Body of pancreas (tissue), 4 donors: ENCODE measurements at regions not wholly inside any gene's neighbourhood (a gene's known extent, or its start where the extent isn't known, plus 50 kb on each side); places are given as distances from the start of the nearest gene placed in this dataset.

Experiments used
- ATAC-seq: fragments of 150-250 bp; one replicate; pipeline ENCODE4 v1.9.1; 2016
- DNase-seq, 4 donors: peaks; one replicate each; pipeline ENCODE4 v3.0.0-alpha.2; 2019
- H3K27ac ChIP-seq, 4 donors: fragments of 200-600 bp; sonication (generic); 1 replicate in 3 of 4; 2 replicates in 1 of 4; pipeline versions ENCODE4 v1.5.1 to v1.6.1; 2016 to 2019; ENCODE audit warnings: mild to moderate bottlenecking in 1 of 4, mixed read lengths in 1 of 4, moderate library complexity in 1 of 4
- H3K27me3 ChIP-seq, 2 donors: fragments of 200-600 bp; sonication (generic); one replicate each; pipeline ENCODE4 v1.6.0; 2016; ENCODE audit warnings: mild to moderate bottlenecking in 1 of 2
- H3K36me3 ChIP-seq, 2 donors: fragments of 200-600 bp; sonication (generic); replicated peaks in 1 of 2; 2 replicates each; pipeline ENCODE4 v1.5.1; 2016; ENCODE audit warnings: low read depth in 2 of 2; ENCODE audit not compliant: insufficient read depth in 1 of 2
- H3K4me1 ChIP-seq: fragments of 200-600 bp; sonication (generic); one replicate; pipeline ENCODE4 v1.6.0; 2016
- H3K4me3 ChIP-seq, 2 donors: fragments of 200-600 bp; sonication (generic); 1 replicate in 1 of 2; 2 replicates in 1 of 2; pipeline ENCODE4 v1.5.1; 2016 to 2019
- H3K9me3 ChIP-seq, 3 donors: fragments of 200-600 bp; sonication (generic); 1 replicate in 2 of 3; 2 replicates in 1 of 3; pipeline ENCODE4 v1.5.1; 2016
- CTCF ChIP-seq, 7 experiments: fragments of 450-650 bp in 4 of 7; fragments of 200-600 bp in 3 of 7; sonication (generic) in 3 of 7; IDR thresholded peaks; one replicate each; pipeline ENCODE4 v1.5.1; 2016 to 2019; ENCODE audit warnings: antibody characterized with exemption in 7 of 7
- POLR2A ChIP-seq, 3 donors: fragments of 450-650 bp; IDR thresholded peaks; one replicate each; pipeline ENCODE4 v1.6.1; 2016; ENCODE audit warnings: antibody characterized with exemption in 3 of 3, mild to moderate bottlenecking in 2 of 3
- WGBS, 2 donors: methylation state at CpG; one replicate each; pipeline ENCODE4 v1.1.5; 2017; 5-methylcytosine and 5-hydroxymethylcytosine counted together
- intact Hi-C: fragments of 100-400 bp; cut with DNase I; formaldehyde crosslinking; loops from one replicate; pipeline ENCODE4 v1.15.1; 2023

DNA sequence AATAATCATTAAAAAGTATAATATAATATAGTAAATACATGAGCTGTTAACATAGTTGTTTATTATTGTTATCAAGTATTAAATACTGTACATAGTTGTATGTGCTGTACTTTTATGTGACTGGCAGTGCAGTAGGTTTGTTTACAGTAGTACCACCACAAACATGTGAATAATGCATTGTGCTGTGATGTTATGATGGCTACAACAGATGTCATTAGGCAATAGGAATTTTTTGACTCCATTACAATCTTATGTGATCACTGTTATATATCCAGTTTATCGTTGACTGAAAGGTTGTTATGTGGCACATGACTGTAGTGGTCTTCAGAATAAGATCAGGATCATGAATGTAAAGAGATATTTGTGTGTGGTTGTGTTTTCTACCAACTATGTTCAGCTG lies 577.8 kb downstream of the JRKL start:
- TF ChIP-seq POLR2A (IDR thresholded peaks at IDR 0.05) (no peak), CTCF (IDR thresholded peaks at IDR 0.05) (no peak)
- Histone ChIP-seq H3K27ac (no peak overlapping the region), H3K36me3 (no peaks in the 10 kb centered on the region), H3K4me1 (no peaks in the 10 kb centered on the region), H3K9me3 (no peaks in the 10 kb centered on the region), H3K27me3 (no peaks in the 10 kb centered on the region), H3K4me3 (no peak overlapping the region)
- ATAC-seq: no peak
- no peak for DNase-seq
- WGBS, 2 donors: 24 to 54% methylated on average over 1 of the region's 1 CpG
- intact Hi-C loops: no loop called here

DNA sequence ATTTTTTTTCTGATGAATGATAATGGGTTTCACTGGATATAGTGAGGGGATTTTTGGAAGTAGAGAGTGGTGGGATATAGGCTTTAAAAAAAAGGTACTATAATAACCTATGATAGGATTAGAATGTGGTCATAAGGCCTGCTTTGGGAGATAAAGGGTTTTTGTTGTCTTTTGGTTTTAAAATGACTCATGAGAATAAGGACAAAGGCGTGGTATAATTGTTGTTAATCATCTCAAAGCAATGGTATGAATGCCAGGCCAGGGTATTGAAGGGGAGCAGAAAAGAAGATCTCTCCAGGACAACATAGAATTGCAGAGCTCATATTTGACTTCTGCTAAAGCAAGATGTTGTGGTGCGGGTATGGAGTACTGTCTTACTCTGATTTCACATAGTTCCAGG lies 579.4 kb downstream of the JRKL start:
- Histone ChIP-seq H3K9me3 (no peaks in the 10 kb centered on the region), H3K4me3 (no peak overlapping the region), H3K36me3 (no peaks in the 10 kb centered on the region), H3K27ac (no peak overlapping the region), H3K27me3 (no peaks in the 10 kb centered on the region), H3K4me1 (no peaks in the 10 kb centered on the region)
- ATAC-seq (no peak), DNase-seq (no peak)
- 44 to 59% methylated on average over 2 of the region's 2 CpGs for WGBS, 2 donors
- intact Hi-C loops: no loop called here
- TF ChIP-seq CTCF (IDR thresholded peaks at IDR 0.05): no peak
- no peak for TF ChIP-seq POLR2A (IDR thresholded peaks at IDR 0.05)

DNA sequence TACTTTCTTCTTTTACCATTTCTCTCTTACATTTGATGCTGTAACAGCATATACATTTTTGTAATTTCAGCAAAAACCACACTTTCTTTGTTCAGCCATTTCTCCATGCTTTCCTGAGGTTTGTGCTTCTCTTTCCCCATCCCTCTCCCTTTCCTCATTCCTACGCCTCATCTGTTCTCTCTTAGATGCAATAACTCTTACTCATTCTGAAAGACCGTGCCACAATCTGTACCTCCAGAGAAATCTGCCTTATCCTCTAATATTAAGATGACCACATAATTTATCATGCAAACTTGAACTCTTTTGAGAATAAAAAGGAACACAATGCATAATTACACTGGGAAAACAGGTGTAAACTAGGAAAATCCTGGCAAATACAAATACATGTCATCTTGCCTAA lies 588.9 kb downstream of the JRKL start:
- 64 to 69% methylated on average over 2 of the region's 2 CpGs for WGBS, 2 donors
- H3K27ac ChIP-seq: no peak overlapping the region
- ATAC-seq (no peak), DNase-seq (no peak)
- intact Hi-C loops: no loop called here
- no peaks in the 10 kb centered on the region for H3K27me3 ChIP-seq
- H3K4me1 ChIP-seq: no peaks in the 10 kb centered on the region
- no peaks in the 10 kb centered on the region for H3K36me3 ChIP-seq
- TF ChIP-seq CTCF (IDR thresholded peaks at IDR 0.05): no peak
- TF ChIP-seq POLR2A (IDR thresholded peaks at IDR 0.05): no peak
- no peaks in the 10 kb centered on the region for H3K9me3 ChIP-seq
- no peak overlapping the region for H3K4me3 ChIP-seq

GRCh38 chr11:96986516-96986915 lies 596.7 kb downstream of the JRKL start:
- DNase-seq: no peak
- H3K4me3 ChIP-seq: no peak overlapping the region
- no peaks in the 10 kb centered on the region for H3K27me3 ChIP-seq
- H3K9me3 ChIP-seq: no peaks in the 10 kb centered on the region
- ATAC-seq: no peak
- intact Hi-C loops: no loop called here
- H3K4me1 ChIP-seq: no peaks in the 10 kb centered on the region
- H3K36me3 ChIP-seq: no peaks in the 10 kb centered on the region
- H3K27ac ChIP-seq: no peak overlapping the region
- WGBS, 2 donors: 79 to 94% methylated on average over 1 of the region's 1 CpG
- TF ChIP-seq CTCF (IDR thresholded peaks at IDR 0.05) (no peak), POLR2A (IDR thresholded peaks at IDR 0.05) (no peak)

DNA sequence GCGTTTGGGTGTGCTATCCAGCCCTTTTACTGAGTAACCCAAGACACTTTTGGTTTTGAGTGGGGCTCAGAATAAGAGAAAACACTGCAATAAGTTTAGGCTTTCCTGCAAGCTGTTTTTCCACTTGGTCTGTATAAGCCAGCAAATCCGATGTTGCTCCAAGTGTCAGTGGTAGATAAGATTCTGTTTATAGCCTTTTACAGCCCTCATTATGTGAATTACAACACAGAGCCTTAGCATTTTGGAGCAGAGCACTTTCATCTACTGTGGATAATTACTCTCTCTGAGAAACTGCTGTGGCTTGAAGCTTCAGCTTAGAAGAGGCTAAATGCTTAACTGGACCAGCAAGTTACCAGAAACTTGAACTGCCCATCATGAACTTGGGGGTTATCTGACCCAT lies 601.1 kb downstream of the JRKL start:
- intact Hi-C loops: no loop called here
- Histone ChIP-seq H3K27ac (no peak overlapping the region), H3K9me3 (no peaks in the 10 kb centered on the region), H3K4me3 (no peak overlapping the region), H3K27me3 (no peaks in the 10 kb centered on the region), H3K36me3 (no peaks in the 10 kb centered on the region), H3K4me1 (no peaks in the 10 kb centered on the region)
- 30 to 36% methylated on average over 2 of the region's 2 CpGs for WGBS, 2 donors
- ATAC-seq (no peak), DNase-seq (no peak)
- TF ChIP-seq CTCF (IDR thresholded peaks at IDR 0.05) (no peak), POLR2A (IDR thresholded peaks at IDR 0.05) (no peak)
